ENCODE measurements at regions not wholly inside any gene's neighbourhood (a gene's known extent, or its start where the extent isn't known, plus 50 kb on each side); places are given as distances from the start of the nearest gene placed in this dataset.
"Not testable (repeated sequence)": the region's sequence is repeated elsewhere in the genome, so short reads cannot be mapped to it uniquely, and the experiment has no call there.

- DNase-seq, result no peak
Measured at GRCh38 chr10:94131885-94132284, 138.2 kb downstream of the PLCE1 start.

DNA sequence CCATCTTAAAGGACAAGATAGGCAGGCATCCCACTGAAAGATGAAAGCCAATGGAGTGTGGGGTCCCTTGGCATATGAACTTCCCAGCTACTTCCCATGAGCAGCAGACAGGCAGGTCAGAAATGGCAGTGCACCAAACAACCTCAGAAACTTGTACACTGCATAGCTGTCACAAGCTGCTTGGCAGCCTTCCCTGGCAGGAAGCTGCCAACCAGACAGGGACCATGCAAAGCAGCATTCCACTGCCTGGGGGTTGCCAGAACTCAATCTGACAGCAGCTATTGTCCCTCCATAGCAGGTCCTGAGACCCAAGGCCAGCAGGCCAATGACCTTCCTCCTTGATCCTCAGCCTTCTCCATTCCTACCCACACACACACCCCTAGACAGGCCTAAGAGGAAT, 139.5 kb downstream of the PLCE1 start:
- DNase-seq, result no peak

- no peak for DNase-seq
Measured at GRCh38 chr10:94137747-94138146, 144.0 kb downstream of the PLCE1 start.

GRCh38 chr10:94138391-94138790, 144.7 kb downstream of the PLCE1 start:
- DNase-seq, result no peak

- no peak for DNase-seq
Measured at GRCh38 chr10:94143261-94143660, 149.5 kb downstream of the PLCE1 start.

- DNase-seq, result no peak
Measured at GRCh38 chr10:94146313-94146712, 152.6 kb downstream of the PLCE1 start.

DNA sequence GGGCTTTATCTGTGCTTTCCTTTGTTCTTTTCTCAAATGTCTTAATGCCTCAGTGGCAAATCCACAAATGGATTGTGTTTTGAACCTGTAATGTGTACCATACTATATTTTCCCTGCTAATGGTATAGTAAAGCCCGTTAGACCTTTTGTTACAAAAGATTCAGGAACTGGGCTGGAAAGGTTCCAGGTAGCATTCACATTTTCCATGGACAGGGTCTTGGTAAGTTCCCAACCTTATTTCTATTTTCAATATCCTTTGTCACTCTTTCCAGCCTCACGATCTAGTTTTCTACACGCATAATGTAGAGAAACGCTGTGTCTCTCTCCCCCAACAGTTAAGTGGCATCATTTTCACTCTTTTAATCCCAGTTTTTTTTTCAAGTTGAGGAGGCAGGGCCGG, 153.0 kb downstream of the PLCE1 start:
- no peak for DNase-seq

GRCh38 chr10:94149702-94150101, 156.0 kb downstream of the PLCE1 start:
- no peak for DNase-seq

- DNase-seq, result no peak
Measured at GRCh38 chr10:94150541-94151184, 156.9 kb downstream of the PLCE1 start.

DNA sequence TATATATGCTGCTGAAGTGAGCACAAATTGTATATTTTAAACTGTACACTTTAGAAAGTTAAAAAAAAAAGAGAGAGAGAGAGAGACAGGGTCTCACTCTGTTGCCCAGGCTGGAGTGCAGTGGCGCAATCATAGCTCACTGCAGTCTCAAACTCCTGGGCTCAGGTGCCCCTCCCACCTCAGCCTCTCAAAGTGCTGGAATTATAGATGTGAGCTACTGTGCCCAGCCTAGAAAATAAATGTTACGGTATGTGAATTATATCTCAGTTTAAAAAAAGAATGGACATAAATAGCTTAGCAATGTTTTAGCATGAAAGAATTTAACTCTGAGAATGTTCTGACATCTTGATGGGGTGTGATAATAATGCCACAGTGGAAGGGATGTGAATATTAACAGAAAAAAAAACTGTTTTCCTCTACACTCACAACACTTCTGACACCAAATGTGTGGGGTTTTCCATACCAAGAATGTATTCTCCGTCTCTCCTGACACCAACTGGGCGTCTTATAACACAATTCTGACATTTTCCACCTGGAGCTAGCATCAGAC, 162.1 kb downstream of the PLCE1 start:
- no peak for DNase-seq

GRCh38 chr10:94156453-94156852, 162.7 kb downstream of the PLCE1 start:
- DNase-seq, result no peak

DNA sequence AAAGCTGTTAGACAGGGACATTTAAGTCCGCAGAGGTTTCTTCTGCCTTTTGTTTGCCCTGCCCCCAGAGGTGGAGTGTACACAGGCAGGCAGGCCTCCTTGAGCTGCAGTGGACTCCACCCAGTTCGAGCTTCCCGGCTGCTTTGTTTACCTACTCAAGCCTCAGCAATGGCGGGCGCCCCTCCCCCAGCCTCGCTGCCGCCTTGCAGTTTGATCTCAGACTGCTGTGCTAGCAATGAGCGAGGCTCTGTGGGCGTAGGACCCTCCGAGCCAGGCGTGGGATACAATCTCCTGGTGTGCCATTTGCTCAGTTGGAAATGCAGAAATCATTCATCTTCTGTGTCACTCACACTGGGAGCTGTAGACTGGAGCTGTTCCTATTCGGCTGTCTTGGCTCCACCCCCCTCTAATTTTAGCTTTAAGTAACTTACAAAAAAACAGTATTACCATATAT, 171.5 kb downstream of the PLCE1 start:
- DNase-seq, result not testable (repeated sequence)

DNA sequence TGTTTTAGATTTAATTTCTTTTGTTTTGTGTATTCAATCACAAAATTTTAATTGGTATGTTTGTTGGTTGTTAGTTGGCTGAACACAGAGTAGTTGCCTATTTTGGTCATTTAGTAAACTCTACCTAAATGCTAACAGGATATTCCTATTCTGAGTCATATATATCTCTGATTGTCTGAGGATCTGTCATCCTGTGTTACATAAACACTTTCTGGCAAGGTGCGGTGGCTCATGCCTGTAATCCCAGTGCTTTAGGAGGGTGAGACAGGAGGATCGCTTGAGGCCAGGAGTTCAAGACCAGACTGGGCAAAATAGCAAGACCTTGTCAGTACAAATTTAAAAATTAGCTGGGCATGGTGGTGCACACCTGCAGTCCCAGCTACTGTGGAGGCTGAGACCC, 178.6 kb downstream of the PLCE1 start:
- DNase-seq, result no peak

- DNase-seq, result no peak
Measured at GRCh38 chr10:94173594-94173993, 179.9 kb downstream of the PLCE1 start.

DNA sequence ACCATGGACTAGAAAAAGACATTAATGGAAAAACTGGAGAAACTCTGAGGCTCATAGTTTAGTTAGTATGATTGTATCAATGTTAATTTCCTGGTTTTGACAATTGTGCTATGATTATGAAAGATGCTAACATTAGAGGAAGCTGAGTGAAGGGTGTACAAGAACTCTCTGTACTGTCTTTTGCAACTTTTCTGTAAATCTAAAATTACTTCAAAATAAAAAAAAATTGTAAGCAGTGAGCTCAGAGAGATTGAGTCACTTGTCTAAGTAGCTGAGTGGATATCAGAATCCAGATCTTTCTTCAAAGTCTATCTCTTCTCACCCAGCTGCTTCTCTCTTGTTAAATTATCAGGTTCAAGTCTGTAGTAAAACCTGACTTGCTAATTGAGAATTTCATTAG, 181.1 kb downstream of the PLCE1 start:
- DNase-seq, result no peak

DNA sequence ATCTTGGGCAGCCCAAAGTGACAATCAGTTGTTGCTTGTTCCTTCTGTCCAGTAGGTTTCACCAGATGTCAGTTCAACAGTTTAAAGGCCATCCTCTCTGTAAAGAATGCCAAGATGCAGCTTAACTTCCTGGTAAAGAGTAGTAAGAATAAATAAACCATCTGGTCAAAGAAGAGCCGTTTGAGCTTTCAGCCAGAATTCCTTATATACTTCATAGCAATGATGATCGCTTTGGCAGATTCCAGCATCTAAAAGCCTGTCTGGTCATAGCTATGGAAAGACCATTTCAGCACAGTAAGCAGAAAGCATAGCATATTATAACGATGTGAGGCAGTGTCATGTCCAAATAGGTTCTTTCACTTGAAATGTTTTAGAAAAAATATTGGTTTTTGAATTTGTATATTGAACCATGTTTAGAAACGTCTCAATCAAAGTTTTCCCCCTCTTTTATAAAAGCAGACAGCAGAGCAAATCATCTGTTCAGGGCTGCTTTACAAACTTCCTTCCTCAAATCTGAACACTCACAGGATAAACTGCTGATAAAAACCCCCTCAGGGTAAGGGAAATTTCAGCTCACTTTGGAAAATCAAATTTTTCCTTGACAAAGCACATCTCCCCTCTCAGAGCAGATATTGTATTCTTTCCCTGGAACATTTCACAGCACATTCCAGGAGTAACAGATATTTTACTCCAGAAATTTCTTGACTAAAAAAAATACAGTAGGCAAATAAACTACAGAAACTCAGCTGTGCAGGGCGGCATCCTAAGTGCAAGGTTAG, 184.1 kb downstream of the NOC3L start:
- no peak for DNase-seq

DNA sequence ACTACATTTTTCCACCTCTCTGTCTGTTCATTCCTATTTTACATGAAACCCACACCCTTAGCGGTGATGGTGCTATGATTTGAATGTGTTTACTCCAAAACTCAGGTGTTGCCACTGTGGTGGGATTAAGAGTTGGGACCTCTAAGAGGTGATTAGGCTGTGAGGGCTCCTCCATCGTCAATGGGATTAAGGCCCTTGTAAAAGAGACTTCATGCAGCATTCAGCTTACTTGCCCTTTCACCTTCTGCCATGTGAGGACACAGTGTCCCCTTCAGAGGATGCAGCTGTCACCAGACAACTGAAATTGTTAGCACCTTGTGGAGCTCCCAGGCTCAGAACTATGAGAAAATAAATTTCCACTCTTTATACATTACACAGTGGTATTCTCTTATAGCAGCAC, 182.2 kb downstream of the NOC3L start:
- DNase-seq, result no peak

DNA sequence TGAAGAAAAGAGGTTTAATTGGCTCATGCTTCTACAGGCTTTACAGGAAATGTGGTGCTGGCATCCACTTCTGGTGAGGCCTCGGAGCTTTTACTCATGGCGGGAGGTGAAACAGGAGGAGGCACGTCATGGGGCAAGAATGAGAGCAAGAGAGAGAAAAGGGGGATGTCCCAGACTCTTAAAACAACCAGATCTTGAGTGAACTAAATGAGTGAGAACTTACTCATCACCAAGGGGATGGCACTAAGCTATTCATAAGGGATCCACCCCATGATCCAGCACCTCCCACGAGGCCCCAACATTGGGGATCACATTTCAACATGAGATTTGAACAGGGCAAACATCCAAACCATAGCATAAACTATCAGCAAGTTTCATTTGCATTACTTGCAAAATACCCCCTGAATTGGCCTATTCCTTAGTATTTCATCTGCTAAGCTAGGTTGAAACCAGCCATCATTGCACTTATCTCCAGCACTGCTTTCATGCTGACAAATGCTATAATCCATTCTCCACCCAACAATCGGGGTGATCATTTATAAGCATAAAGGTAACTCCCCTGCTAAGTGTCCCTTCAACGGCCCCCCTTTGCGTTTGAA, 179.0 kb downstream of the NOC3L start:
- DNase-seq, result no peak

GRCh38 chr10:94186722-94187121, 176.0 kb downstream of the NOC3L start:
- DNase-seq, result no peak

- DNase-seq, result no peak
Measured at GRCh38 chr10:94192333-94192732, 170.4 kb downstream of the NOC3L start.

GRCh38 chr10:94192974-94193373, 169.8 kb downstream of the NOC3L start:
- DNase-seq, result no peak

GRCh38 chr10:94193466-94193924, 169.2 kb downstream of the NOC3L start:
- no peak for DNase-seq

DNA sequence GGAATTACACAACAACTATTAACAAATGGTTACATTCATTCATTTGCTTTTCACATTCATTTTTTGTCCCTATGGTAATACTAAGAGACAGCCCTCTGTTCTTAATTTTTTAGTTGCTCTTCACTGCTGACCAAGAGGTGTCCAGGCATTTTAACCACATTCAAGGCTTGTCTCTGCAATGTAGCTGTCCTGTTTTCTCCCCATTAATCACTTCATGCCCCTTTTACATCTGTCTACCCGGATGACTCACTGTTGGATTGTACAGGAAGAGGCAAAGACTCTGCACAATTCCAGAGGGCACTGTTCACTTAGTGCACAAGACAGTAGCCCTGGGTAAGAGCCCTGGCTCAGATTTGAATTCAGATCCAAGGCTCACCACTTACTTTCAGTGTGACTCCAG, 168.5 kb downstream of the NOC3L start:
- no peak for DNase-seq

GRCh38 chr10:94197241-94197640, 165.5 kb downstream of the NOC3L start:
- DNase-seq, result no peak
